ENCODE measurements at regions not wholly inside any gene's neighbourhood (a gene's known extent, or its start where the extent isn't known, plus 50 kb on each side); places are given as distances from the start of the nearest gene placed in this dataset.
A peak's percentile ranks its signal among the peaks of the same experiment; 100 is the strongest.

GRCh38 chr2:217149087-217149660 lies 289.3 kb upstream of the TNP1 start:
- no peak for DNase-seq

GRCh38 chr2:217147818-217148217 lies 288.0 kb upstream of the TNP1 start:
- DNase-seq: no peak

- DNase-seq: no peak
These were observed 287.1 kb upstream of the TNP1 start for GRCh38 chr2:217146956-217147355.

GRCh38 chr2:217142649-217143266 lies 282.9 kb upstream of the TNP1 start:
- no peak for DNase-seq

GRCh38 chr2:217138284-217138683 lies 278.4 kb upstream of the TNP1 start:
- DNase-seq: no peak

GRCh38 chr2:217127744-217128143 lies 267.9 kb upstream of the TNP1 start:
- DNase-seq: peak; percentile 76

GRCh38 chr2:217125014-217125413 lies 265.1 kb upstream of the TNP1 start:
- no peak for DNase-seq

GRCh38 chr2:217124050-217124449 lies 264.2 kb upstream of the TNP1 start:
- no peak for DNase-seq

- DNase-seq: no peak
These were observed 261.7 kb upstream of the TNP1 start for GRCh38 chr2:217121565-217121964.

GRCh38 chr2:217120429-217120828 lies 260.6 kb upstream of the TNP1 start:
- no peak for DNase-seq

- DNase-seq: no peak
These were observed 258.9 kb upstream of the TNP1 start for GRCh38 chr2:217118559-217119284.

GRCh38 chr2:217117523-217117922 lies 257.7 kb upstream of the TNP1 start:
- no peak for DNase-seq

GRCh38 chr2:217116610-217117009 lies 256.7 kb upstream of the TNP1 start:
- DNase-seq: no peak

- no peak for DNase-seq
These were observed 254.3 kb upstream of the TNP1 start for GRCh38 chr2:217114117-217114516.

GRCh38 chr2:217113491-217113890 lies 253.6 kb upstream of the TNP1 start:
- no peak for DNase-seq

GRCh38 chr2:217110550-217110949 lies 250.7 kb upstream of the TNP1 start:
- DNase-seq: no peak

- DNase-seq: no peak
These were observed 248.7 kb upstream of the TNP1 start for GRCh38 chr2:217108575-217109027.

- DNase-seq: no peak
These were observed 248.2 kb upstream of the TNP1 start for GRCh38 chr2:217108086-217108485.

GRCh38 chr2:217107480-217107879 lies 247.6 kb upstream of the TNP1 start:
- DNase-seq: no peak

GRCh38 chr2:217106650-217107014 lies 246.8 kb upstream of the TNP1 start:
- DNase-seq: no peak

GRCh38 chr2:217105733-217106649 lies 246.1 kb upstream of the TNP1 start:
- no peak for DNase-seq

- DNase-seq: no peak
These were observed 244.1 kb upstream of the TNP1 start for GRCh38 chr2:217103752-217104545.

Measured in NCI-H1436 treated with DMSO at 0.1 percent for 48 hours (cell line).